ENCODE measurements at regions not wholly inside any gene's neighbourhood (a gene's known extent, or its start where the extent isn't known, plus 50 kb on each side); places are given as distances from the start of the nearest gene placed in this dataset.
"Not testable (repeated sequence)": the region's sequence is repeated elsewhere in the genome, so short reads cannot be mapped to it uniquely, and the experiment has no call there.

- DNase-seq = no peak
Measured at GRCh38 chr1:118828038-118828437, 160.1 kb downstream of the TBX15 start.

- no peak for DNase-seq
Measured at GRCh38 chr1:118827636-118828035, 160.5 kb downstream of the TBX15 start.

DNA sequence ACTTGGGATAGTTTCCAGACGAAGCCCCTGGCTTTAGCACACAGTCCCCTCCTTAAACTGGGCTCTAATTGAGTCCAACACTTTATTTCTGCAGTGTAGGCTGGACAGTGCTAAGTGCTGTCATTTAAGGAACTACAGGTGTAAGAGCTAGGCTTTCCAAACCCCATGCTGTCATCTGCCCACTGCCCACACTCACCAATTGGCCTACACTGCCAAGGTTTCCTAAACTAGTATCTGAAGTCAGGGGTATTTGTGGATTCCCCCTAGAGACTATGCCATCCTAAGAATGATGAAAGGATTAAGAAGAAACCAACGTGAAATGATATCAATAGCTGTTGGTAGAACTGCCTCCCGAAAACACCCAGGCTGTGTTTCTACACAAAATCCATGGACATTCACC, 160.9 kb downstream of the TBX15 start:
- DNase-seq = no peak

DNA sequence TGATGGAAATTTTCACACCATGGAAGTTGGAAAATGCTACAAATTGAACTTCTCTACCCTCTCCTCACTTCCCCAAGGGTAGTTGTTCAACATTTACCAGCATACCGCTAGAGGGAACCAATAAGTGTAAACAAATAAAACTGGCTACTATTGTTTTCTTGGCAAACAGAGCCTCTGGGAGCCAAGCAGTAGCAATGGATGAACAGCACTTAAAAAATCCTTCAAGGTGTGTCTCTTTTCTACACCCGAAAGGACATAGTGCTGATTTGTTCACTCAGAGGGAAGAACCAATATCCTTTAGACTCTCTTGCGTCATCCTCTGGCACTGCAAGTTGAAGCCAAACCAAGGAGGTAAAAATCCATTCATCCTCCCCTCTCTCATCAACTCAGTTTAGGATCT, 161.5 kb downstream of the TBX15 start:
- no peak for DNase-seq

- DNase-seq = no peak
Measured at GRCh38 chr1:118825619-118826018, 162.5 kb downstream of the TBX15 start.

DNA sequence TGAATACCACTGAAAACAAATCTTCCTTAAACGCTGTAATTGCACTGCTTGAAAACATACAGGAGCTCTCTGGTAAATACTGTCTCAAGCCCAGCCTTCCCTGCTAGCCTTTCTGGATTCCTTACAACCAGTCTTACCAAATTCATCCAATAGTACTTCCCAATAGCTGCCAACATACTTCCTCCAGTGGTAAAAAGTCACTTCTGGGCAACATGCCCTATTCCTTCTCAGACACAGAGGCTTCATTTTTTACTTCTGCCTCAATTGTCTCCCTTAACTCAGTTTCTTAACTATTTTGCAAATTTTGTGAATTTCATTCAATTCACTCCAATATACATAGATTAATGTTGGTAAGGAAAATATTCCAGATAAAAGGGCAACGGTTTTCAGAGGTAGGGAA, 166.3 kb downstream of the TBX15 start:
- no peak for DNase-seq

- no peak for DNase-seq
Measured at GRCh38 chr1:118820864-118821263, 167.3 kb downstream of the TBX15 start.

DNA sequence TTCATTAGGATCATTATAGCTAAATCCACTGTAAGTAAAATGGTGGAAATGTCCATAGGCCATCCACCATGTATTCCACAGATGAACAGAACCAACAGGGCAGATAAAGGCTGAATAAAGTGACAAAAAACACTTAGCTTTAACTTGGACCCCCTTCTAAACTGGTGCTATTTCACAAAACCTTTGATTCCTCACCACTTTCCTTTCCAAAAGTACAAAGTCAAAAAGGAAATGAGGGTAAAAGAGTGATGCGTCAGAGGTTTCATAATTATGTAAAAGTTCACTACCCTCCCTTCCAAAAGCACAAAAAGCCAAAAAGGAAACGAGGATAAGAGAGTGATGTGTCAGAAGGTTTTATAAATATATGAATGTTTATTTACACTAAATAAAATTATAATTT, 172.2 kb downstream of the TBX15 start:
- peak; percentile 6 for DNase-seq

DNA sequence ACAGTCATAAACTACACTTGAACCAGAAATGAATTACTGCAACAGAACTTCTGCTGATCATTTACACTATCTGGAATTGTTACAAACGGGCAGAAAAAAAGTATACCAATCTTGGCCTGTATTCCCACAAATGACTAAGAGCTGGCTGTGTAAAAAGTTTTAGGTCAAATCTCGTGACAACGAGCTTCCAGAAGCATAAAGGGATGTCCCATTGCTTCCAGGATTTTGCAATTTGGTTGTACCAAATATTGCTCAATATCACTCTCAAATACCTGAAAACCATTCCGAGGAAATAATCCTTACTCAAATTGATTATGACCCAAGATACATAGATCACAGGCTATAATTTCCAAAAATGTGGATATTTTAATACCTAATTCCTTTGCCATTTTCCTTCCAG, 175.6 kb downstream of the TBX15 start:
- DNase-seq = no peak

DNA sequence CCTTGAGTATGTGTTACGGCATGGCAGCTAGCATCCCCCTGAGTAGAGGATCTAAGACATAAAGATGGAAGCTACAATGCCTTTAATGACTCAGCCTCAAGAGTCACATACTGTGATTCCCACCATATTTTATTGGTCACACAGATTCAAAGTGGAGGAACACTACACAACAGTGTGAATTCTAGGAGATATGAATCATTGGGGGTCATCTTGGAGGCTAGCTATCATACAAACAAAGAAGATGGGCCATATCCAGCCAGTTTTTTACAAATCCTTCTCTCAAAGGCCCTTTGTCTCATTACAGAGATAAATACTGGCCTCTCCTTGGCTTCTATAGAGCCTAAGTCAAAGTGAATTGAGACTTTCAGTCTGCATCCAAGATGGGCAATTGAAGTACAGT, 177.0 kb downstream of the TBX15 start:
- DNase-seq = no peak

DNA sequence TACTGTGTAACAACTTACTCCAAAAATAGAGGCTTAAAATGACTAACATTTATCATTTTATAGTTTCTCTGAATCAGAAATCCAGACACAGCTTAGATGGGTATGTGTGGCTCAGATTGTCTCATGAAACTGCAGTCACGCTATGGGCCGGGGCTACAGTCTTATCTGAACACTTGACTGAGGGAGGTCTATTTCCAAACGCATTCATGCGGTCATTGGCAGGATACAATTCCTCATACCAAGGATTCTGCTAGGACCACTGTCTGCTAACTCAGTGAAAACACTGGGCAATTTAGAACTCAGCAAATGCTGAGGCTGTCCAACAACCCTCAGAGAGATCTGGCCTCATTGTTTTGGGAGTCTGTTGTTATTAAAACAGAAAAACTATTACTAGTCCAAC, 178.6 kb downstream of the TBX15 start:
- DNase-seq = no peak

GRCh38 chr1:118803128-118803527, 185.0 kb downstream of the TBX15 start:
- not testable (repeated sequence) for DNase-seq

- DNase-seq = no peak
Measured at GRCh38 chr1:118791094-118791691, 196.9 kb downstream of the TBX15 start.

GRCh38 chr1:118788463-118788862, 199.7 kb downstream of the TBX15 start:
- peak; percentile 10 for DNase-seq

GRCh38 chr1:118786454-118787155, 201.5 kb downstream of the TBX15 start:
- no peak for DNase-seq

GRCh38 chr1:118785246-118785645, 202.9 kb downstream of the TBX15 start:
- DNase-seq = no peak

GRCh38 chr1:118783095-118783758, 204.9 kb downstream of the TBX15 start:
- no peak for DNase-seq

DNA sequence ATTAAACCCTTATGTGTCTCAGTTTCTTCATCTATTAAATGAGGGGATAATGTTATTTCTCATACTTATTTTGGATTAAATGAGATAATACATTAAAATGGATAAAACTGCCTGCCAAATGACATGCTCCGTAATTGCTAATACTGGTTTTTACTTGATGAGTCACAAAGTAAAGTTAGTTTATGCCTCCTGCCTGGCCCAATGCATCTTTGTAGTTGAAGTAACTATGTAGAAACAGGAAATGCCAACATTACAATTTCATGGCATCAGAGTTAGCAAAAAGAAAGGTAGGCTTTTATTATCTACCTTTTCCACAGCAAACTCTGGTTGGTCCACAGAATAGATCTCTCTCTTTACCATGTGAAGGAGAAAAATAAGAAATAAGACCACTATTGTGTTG, 214.5 kb downstream of the TBX15 start:
- DNase-seq = no peak

DNA sequence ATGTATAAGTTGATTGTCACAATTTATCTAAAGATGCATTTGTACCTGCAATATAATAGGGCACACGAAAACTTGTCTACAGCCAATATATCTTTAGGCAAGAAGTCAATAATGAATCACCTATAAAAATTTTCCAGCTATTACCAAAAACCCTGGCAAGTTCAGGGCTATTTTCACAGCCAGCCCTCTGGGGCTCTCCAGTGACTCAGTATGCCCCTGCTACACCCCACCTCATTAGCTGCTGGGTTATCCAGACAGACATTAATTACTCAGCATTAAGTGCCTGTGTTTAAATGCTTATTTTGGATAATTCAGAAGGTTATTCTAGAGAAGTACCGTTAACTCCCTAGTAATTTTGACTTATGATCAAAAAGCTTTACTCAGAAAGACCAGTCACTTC, 220.2 kb downstream of the TBX15 start:
- DNase-seq = no peak

- DNase-seq = no peak
Measured at GRCh38 chr1:118753976-118754375, 234.2 kb downstream of the TBX15 start.

DNA sequence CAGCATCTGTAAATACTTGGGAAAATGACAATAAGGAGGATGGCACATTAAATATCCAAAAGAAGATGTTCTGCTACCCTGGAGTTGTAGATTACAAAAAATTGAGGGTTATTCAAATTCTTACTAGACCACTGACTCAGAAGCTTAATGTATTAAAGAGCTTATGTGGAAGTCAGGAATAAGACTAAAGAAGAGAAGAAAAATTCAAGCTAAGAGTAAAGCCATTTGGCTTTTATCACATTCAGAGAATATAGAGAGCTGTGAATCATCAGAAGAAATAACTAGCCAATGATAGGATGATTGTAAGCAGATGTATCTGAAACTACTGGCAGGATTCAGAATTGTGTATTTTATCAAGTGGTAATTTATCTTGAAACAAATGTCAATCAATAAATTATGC, 237.0 kb downstream of the TBX15 start:
- no peak for DNase-seq

- no peak for DNase-seq
Measured at GRCh38 chr1:118744420-118744819, 243.7 kb downstream of the TBX15 start.

- no peak for DNase-seq
Measured at GRCh38 chr1:118739501-118739900, 248.6 kb downstream of the TBX15 start.

- no peak for DNase-seq
Measured at GRCh38 chr1:118736322-118736721, 251.8 kb downstream of the TBX15 start.

DNA sequence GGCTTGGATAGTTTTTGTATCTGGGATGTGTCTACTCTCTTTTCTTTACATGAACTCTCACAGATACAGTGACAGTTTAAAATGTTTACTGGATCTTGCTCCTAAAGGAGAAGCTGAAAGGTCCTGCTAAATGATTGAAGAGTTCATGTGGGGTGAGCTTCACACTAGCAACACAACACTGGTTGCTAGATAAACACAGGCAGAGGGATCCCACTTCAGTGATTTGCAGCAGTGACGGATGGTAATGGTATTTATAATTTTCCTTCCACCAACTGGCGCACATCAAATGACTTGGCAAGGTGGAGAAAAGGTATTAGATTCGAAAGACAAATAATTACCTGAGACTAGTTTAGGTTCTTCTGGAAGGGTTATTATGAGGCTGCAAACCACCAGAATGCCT, 270.2 kb downstream of the TBX15 start:
- no peak for DNase-seq
